ENCODE measurements at regions not wholly inside any gene's neighbourhood (a gene's known extent, or its start where the extent isn't known, plus 50 kb on each side); places are given as distances from the start of the nearest gene placed in this dataset.
"Not testable (repeated sequence)": the region's sequence is repeated elsewhere in the genome, so short reads cannot be mapped to it uniquely, and the experiment has no call there.

- no peak for DNase-seq
These were observed 264.8 kb upstream of the HNRNPA3 start for GRCh38 chr2:176947754-176948153.

- DNase-seq = not testable (repeated sequence)
These were observed 261.4 kb upstream of the HNRNPA3 start for GRCh38 chr2:176951218-176951617.

GRCh38 chr2:176956791-176957190 is 255.8 kb upstream of the HNRNPA3 start:
- DNase-seq = no peak

- no peak for DNase-seq
These were observed 253.0 kb upstream of the HNRNPA3 start for GRCh38 chr2:176959614-176960013.

GRCh38 chr2:176960061-176960460 is 252.5 kb upstream of the HNRNPA3 start:
- no peak for DNase-seq

GRCh38 chr2:176960736-176961520 is 251.7 kb upstream of the HNRNPA3 start:
- DNase-seq = peak; percentile 18

- no peak for DNase-seq
These were observed 250.6 kb upstream of the HNRNPA3 start for GRCh38 chr2:176961775-176962619.

- DNase-seq = no peak
These were observed 248.9 kb upstream of the HNRNPA3 start for GRCh38 chr2:176963568-176964287.

GRCh38 chr2:176967911-176968450 is 244.6 kb upstream of the HNRNPA3 start:
- peak; percentile 40 for DNase-seq

GRCh38 chr2:176969642-176970359 is 242.8 kb upstream of the HNRNPA3 start:
- DNase-seq = no peak

GRCh38 chr2:176976736-176977685 is 235.6 kb upstream of the HNRNPA3 start:
- DNase-seq = no peak

- DNase-seq = no peak
These were observed 233.7 kb upstream of the HNRNPA3 start for GRCh38 chr2:176978921-176979320.

- no peak for DNase-seq
These were observed 232.4 kb upstream of the HNRNPA3 start for GRCh38 chr2:176979981-176980710.

GRCh38 chr2:176984987-176985386 is 227.6 kb upstream of the HNRNPA3 start:
- no peak for DNase-seq

GRCh38 chr2:176985871-176986270 is 226.7 kb upstream of the HNRNPA3 start:
- DNase-seq = no peak

- DNase-seq = no peak
These were observed 226.1 kb upstream of the HNRNPA3 start for GRCh38 chr2:176986487-176986886.

- peak; percentile 39 for DNase-seq
These were observed 221.2 kb upstream of the HNRNPA3 start for GRCh38 chr2:176991411-176991810.

GRCh38 chr2:176997074-176997791 is 215.4 kb upstream of the HNRNPA3 start:
- peak; percentile 40 for DNase-seq

GRCh38 chr2:176997792-176998169 is 214.8 kb upstream of the HNRNPA3 start:
- no peak for DNase-seq

- DNase-seq = peak; percentile 85
These were observed 213.3 kb upstream of the HNRNPA3 start for GRCh38 chr2:176999301-176999700.

Measured in hematopoietic multipotent progenitor cell treated with erythropoietin and hydrocortisone succinate and interleukin-3 and kit ligand, for 4 days (in vitro differentiated cells).